Right lobe of liver (tissue), 4 donors: ENCODE measurements at regions not wholly inside any gene's neighbourhood (a gene's known extent, or its start where the extent isn't known, plus 50 kb on each side); places are given as distances from the start of the nearest gene placed in this dataset.

ENCODE experiments used
- POLR2A ChIP-seq: fragments of 450-650 bp; IDR thresholded peaks from one replicate; pipeline ENCODE4 v1.6.1; 2017; ENCODE audit warnings: antibody characterized with exemption, mild to moderate bottlenecking
- TF ChIP-seq, protein P1 (sequence below), 4 donors: fragments of 200-600 bp in 3 of 4; fragments of 450-650 bp in 1 of 4; IDR thresholded peaks; one replicate each; pipeline versions ENCODE4 v1.5.1 to v1.8.0; 2016 to 2022; ENCODE audit warnings: antibody characterized with exemption in 4 of 4, mild to moderate bottlenecking in 2 of 4
- donor health status: DM: no; HTN: no; CAD: no.
- donor health status: DM: no; HTN: no; CAD: no.
- donor health status: DM: no; HTN: yes; CAD: no.

DNA sequence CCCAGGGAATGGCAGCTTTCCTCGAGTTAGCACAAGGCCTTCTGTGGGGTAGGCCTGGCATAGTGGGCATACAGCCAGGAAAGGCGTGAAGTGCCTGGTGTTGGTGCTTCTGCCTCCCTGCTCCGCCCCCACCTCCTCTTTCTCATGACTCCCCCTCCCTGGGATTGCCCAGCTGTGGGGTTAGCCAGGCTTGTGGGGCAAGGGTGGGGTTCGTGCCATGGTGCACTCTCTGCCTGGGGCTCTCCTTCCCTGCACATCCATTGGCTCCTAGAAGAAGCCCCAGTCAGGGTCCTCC, 236.8 kb upstream of the NCAM1 start:
- TF ChIP-seq, protein P1, sequence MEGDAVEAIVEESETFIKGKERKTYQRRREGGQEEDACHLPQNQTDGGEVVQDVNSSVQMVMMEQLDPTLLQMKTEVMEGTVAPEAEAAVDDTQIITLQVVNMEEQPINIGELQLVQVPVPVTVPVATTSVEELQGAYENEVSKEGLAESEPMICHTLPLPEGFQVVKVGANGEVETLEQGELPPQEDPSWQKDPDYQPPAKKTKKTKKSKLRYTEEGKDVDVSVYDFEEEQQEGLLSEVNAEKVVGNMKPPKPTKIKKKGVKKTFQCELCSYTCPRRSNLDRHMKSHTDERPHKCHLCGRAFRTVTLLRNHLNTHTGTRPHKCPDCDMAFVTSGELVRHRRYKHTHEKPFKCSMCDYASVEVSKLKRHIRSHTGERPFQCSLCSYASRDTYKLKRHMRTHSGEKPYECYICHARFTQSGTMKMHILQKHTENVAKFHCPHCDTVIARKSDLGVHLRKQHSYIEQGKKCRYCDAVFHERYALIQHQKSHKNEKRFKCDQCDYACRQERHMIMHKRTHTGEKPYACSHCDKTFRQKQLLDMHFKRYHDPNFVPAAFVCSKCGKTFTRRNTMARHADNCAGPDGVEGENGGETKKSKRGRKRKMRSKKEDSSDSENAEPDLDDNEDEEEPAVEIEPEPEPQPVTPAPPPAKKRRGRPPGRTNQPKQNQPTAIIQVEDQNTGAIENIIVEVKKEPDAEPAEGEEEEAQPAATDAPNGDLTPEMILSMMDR (IDR thresholded peaks at IDR 0.05): no peak
- no peak for TF ChIP-seq POLR2A
